Panc1 (cell line): ENCODE measurements at regions not wholly inside any gene's neighbourhood (a gene's known extent, or its start where the extent isn't known, plus 50 kb on each side); places are given as distances from the start of the nearest gene placed in this dataset.

ENCODE experiments used
- ATAC-seq: fragments of 200-7000 bp; cut with Tn5 transposase; 2 replicates; pipeline ENCODE4 v1.9.1; 2020; ENCODE audit warnings: mild to moderate bottlenecking, moderate library complexity
- BruUV-seq: library from RNA; stranded (reverse); fragments of 400-500 nt; replicated peaks from 2 replicates; lab custom pipeline; 2021; lab: Mats Ljungman, UMichigan
- CTCF ChIA-PET: fragments of 300-600 bp; sonication (Branson Sonifier 250); formaldehyde crosslinking; loops from one replicate; lab custom pipeline; 2022; ENCODE audit warnings: antibody characterized with exemption; lab: Charles Lee
- POLR2A ChIA-PET: fragments of 300-600 bp; sonication (Branson Sonifier 250); formaldehyde crosslinking; loops from one replicate; lab custom pipeline; 2022; ENCODE audit warnings: antibody characterized with exemption; lab: Charles Lee
- DNase-seq: peaks from one replicate; pipeline ENCODE4 v3.0.0-alpha.2; 2010; ENCODE audit warnings: low read depth, low spot score
- H3K27ac ChIP-seq: 2 replicates; pipeline ENCODE4 v1.5.1; 2011; ENCODE audit warnings: mild to moderate bottlenecking, low read length, inconsistent platforms
- H3K27me3 ChIP-seq: fragments of 200-500 bp; sonication (Bioruptor generic); 2 replicates; pipeline ENCODE4 v1.6.0; 2014; ENCODE audit warnings: low read length, inconsistent platforms; ENCODE audit not compliant: control insufficient read depth, insufficient read depth
- H3K36me3 ChIP-seq: fragments of 200-500 bp; sonication (Bioruptor generic); 2 replicates; pipeline ENCODE4 v1.5.1; 2014; ENCODE audit warnings: inconsistent platforms, mild to moderate bottlenecking, low read length, moderate library complexity; ENCODE audit not compliant: control insufficient read depth, insufficient read depth
- H3K4me1 ChIP-seq: 2 replicates; pipeline ENCODE4 v1.5.1; 2011; ENCODE audit warnings: inconsistent platforms, mild to moderate bottlenecking, low read length, moderate library complexity; ENCODE audit not compliant: control insufficient read depth, insufficient read depth
- H3K4me3 ChIP-seq, 2 experiments: 2 replicates each; pipeline ENCODE4 v1.5.1; 2011 to 2012; ENCODE audit warnings: low read depth in 2 of 2, low read length in 2 of 2, mild to moderate bottlenecking in 2 of 2, inconsistent platforms in 1 of 2, moderate library complexity in 1 of 2
- H3K9me3 ChIP-seq: fragments of 200-500 bp; sonication (Bioruptor generic); 2 replicates; pipeline ENCODE4 v1.5.1; 2014; ENCODE audit warnings: low read depth, mild to moderate bottlenecking, inconsistent platforms, low read length, moderate library complexity; ENCODE audit not compliant: control insufficient read depth, insufficient read depth
- CTCF ChIP-seq: fragments of 450-650 bp; IDR thresholded peaks from 2 replicates; pipeline ENCODE4 v1.5.1; 2017; ENCODE audit warnings: mild to moderate bottlenecking
- POLR2AphosphoS5 ChIP-seq: IDR thresholded peaks from 2 replicates; pipeline ENCODE4 v1.6.1; 2012; ENCODE audit warnings: mild to moderate bottlenecking, low read depth, low read length, moderate library complexity
- REST ChIP-seq, 2 experiments: IDR thresholded peaks; 2 replicates each; pipeline ENCODE4 v1.6.1; 2011 to 2012; ENCODE audit warnings: low read depth in 2 of 2, control low read depth in 1 of 2, low read length in 1 of 2, mild to moderate bottlenecking in 1 of 2, moderate library complexity in 1 of 2; ENCODE audit not compliant: insufficient read depth in 1 of 2
- SIN3A ChIP-seq: IDR thresholded peaks from 2 replicates; pipeline ENCODE4 v1.6.1; 2012; ENCODE audit warnings: low read depth, mild to moderate bottlenecking, low read length, moderate library complexity, borderline replicate concordance; ENCODE audit not compliant: insufficient read depth
- TCF7L2 ChIP-seq: IDR thresholded peaks from 2 replicates; pipeline ENCODE4 v1.6.1; 2011; ENCODE audit warnings: mild to moderate bottlenecking, low read depth, low read length, inconsistent platforms
- in situ Hi-C: cut with HindIII; loops from 2 replicates; pipeline ENCODE4 v1.10.0; 2016; ENCODE audit warnings: low sequenced_read_pairs, low pct_unique_long_range_greater_than_20kb
- intact Hi-C: fragments of 100-400 bp; cut with micrococcal nuclease; formaldehyde crosslinking; loops from one replicate; pipeline ENCODE4 v1.10.0; 2022; ENCODE audit not compliant: unreplicated experiment

- Histone ChIP-seq H3K4me1 (no peaks in the 10 kb centered on the region), H3K9me3 (no peaks in the 10 kb centered on the region), H3K4me3 (no peak overlapping the region), H3K27ac (no peak overlapping the region), H3K27me3 (no peaks in the 10 kb centered on the region), H3K36me3 (no peaks in the 10 kb centered on the region)
- DNase-seq (no peak), ATAC-seq (no peak)
- no TSS peak for BruUV-seq
- ChIA-PET CTCF (no interaction called here), POLR2A (no interaction called here)
- TF ChIP-seq SIN3A = no peak
- no peak for TF ChIP-seq TCF7L2
- TF ChIP-seq POLR2AphosphoS5 = no peak
- TF ChIP-seq REST (IDR thresholded peaks at IDR 0.05; ENCODE audit: insufficient read depth in 1 of 2, low read depth in 2 of 2, low read length in 1 of 2) = no peak
- no peak for TF ChIP-seq CTCF
- intact Hi-C loops (no loop called here), in situ Hi-C loops (no loop called here)
Measured at GRCh38 chr4:104395168-104395614, 99.5 kb downstream of the CXXC4 start.

- H3K4me1 ChIP-seq = no peaks in the 10 kb centered on the region
- H3K36me3 ChIP-seq = no peaks in the 10 kb centered on the region
- CTCF ChIA-PET = no interaction called here
- H3K4me3 ChIP-seq = no peak overlapping the region
- POLR2A ChIA-PET = no interaction called here
- DNase-seq = no peak
- H3K9me3 ChIP-seq = no peaks in the 10 kb centered on the region
- no peaks in the 10 kb centered on the region for H3K27me3 ChIP-seq
- no peak overlapping the region for H3K27ac ChIP-seq
- no peak for ATAC-seq
- no peak for TF ChIP-seq REST (IDR thresholded peaks at IDR 0.05; ENCODE audit: insufficient read depth in 1 of 2, low read depth in 2 of 2, low read length in 1 of 2)
- TF ChIP-seq CTCF = peak; percentile 6; the same call in 1 of the 2 replicates
- in situ Hi-C loops = no loop called here
- BruUV-seq = no TSS peak
- intact Hi-C loops = no loop called here
Measured at GRCh38 chr4:104394406-104395167, 100.1 kb downstream of the CXXC4 start.
